EH (cell line): ENCODE measurements at regions not wholly inside any gene's neighbourhood (a gene's known extent, or its start where the extent isn't known, plus 50 kb on each side); places are given as distances from the start of the nearest gene placed in this dataset.
"Not testable (repeated sequence)": the region's sequence is repeated elsewhere in the genome, so short reads cannot be mapped to it uniquely, and the experiment has no call there.

Experiments
- DNase-seq: peaks from one replicate; pipeline ENCODE4 v3.0.0-alpha.2; 2015; ENCODE audit warnings: low read depth

DNA sequence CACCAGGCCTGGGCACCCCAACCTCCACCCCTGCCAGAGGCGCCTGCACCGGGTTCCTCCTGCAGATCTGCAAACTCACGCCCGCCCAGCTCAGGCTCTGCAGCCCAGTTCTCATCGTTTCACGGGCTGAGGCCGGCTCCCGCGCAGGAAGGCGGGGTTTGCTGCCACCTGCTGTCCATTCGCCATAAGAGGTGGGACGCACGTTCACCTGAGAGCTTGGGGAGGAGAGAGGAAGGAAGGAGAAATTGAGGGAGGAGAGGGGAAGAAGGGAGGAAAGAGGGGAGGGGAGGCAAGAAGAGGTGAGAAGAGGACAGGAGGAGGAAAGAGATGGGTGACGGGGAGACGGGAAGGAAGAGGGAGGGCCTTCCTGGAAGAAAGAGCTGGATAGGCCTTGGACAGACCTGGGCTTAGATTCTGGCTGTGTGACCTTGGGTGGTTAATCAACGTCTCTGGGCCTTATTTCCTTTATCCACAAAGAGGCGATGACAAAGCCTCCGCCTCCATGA, 114.5 kb downstream of the ADRA2C start:
- DNase-seq = peak; percentile 62

GRCh38 chr4:3882316-3882885, 116.2 kb downstream of the ADRA2C start:
- DNase-seq = peak; percentile 40

DNA sequence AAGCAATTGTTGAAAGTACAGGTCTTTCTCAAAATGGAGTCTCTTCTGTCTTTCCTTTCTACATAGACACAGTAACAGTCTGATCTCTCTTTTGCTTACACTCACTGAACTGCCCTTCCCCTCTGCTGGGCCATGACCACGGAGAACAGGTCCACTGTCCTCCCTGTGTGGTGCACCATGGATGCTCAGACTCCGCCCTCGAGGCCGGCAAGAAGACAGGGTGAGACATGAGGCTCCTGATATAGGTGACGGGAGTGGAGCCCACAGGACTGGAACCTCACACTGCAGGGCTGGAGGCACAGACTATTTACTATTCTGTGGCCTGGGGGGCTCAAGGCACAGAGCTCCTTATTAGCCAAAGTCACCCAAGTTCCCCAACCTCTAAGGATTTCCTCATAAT, 118.1 kb downstream of the ADRA2C start:
- not testable (repeated sequence) for DNase-seq

DNA sequence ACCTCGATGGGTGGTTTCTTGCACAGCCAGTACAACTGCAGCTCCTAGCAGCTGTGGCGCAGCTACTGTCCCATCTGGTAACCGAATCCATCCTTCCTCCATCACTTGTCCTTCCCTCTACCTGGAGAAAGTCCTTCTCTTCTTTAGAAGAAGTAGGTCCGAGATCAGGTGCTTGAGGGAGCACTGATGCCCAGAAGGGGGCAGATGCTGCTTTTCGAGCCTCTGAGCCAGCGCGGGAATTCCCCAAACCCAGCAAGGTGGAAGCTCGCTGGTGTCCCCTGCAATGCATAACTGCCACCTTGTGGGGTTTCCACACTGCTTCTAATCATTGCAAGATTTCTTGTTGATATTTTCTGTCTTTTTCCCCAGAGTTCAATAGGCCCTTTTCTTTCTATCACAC, 127.4 kb downstream of the ADRA2C start:
- not testable (repeated sequence) for DNase-seq

- DNase-seq = peak; percentile 78
Observed at GRCh38 chr4:3894086-3894959, 128.1 kb downstream of the ADRA2C start.

- DNase-seq = no peak
Observed at GRCh38 chr4:3896441-3896840, 130.3 kb downstream of the ADRA2C start.

DNA sequence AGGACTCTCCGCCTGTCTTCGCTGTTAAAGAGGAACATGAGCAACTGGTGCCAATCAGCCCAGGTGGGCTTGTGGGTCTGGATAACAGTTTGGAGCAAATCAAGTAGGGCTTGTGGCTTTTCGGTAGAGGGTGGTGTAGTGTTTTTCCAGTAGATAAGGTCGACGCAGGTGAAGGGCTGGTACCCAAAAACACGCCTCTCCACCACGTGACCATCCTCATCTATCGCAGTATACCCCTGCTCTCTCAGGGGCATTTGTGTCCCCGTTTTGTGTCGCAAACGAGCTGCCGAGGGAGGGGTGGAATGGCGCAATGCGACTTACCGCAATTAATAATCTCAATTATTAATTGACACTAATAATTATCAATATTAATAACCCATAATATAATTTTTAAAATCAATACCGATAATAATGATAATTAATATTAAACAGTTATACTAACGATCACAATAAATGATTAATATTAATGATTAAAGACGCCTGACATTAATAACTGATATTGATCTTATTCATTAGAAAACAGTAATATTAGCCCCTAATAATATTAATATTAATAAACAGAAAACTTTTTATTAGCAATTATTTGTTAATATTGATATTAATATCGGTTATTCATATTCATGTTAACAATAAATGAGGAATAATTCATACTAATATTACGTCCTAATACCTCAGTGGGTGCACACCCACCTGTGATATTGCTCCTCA, 130.8 kb downstream of the ADRA2C start:
- not testable (repeated sequence) for DNase-seq

- no peak for DNase-seq
Observed at GRCh38 chr4:3898098-3898497, 131.9 kb downstream of the ADRA2C start.

- DNase-seq = not testable (repeated sequence)
Observed at GRCh38 chr4:3898928-3899327, 132.7 kb downstream of the ADRA2C start.

DNA sequence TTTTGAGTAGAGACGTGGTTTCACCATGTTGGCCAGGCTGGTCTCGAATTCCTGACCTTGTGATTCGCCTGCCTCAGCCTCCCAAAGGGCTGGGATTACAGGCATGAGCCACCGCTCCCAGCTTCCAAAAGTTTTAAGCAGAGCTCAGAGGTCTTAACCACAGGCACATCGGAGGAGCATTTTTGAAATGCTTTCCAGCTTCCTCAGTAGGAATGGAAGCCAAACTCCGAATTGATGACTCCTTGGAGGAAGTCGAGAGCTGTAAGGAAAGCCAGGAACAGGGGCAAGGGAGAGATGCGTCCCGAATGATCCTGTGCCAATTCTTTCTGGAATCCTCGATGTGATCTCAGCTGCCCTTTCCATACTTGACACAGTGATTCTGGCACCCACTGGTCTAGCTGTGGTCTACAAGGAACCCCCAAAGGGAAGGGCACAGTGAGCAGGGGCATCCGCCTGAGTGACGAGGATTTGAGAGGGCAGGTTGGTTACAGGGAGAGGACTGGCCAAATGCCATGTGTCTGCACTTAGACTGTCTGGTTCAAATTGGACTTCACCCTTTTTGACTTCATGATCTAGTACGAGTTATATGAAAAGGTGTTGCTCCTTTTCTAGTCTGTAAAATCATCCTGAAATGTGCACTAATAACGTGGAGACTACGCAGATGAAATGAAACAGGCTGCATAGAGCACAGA, 138.2 kb downstream of the ADRA2C start:
- peak; percentile 70 for DNase-seq

- not testable (repeated sequence) for DNase-seq
Observed at GRCh38 chr4:3909616-3910015, 143.4 kb downstream of the ADRA2C start.

GRCh38 chr4:3910161-3910950, 144.2 kb downstream of the ADRA2C start:
- DNase-seq = not testable (repeated sequence)

DNA sequence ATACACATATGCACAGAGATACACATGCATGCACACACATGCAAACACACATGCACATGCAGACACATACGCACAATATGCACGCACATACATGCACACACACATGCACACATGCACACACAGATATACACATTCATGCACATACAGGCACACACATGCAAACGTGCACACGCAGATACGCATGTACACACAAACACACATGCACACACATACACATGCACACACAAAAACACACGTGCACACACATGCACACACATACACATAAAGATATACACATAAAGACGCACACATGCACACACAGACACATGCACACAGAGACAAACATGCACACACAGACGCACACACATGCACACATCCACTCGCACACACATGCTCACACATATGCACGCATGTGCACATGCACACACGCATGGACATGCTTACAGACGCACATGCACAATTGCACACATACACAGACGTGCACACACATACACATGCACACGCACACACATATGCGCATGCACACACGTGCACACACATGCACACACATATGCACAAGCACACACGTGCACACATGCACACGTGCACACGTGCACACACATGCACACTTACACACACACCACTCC, 145.2 kb downstream of the ADRA2C start:
- no peak for DNase-seq

DNA sequence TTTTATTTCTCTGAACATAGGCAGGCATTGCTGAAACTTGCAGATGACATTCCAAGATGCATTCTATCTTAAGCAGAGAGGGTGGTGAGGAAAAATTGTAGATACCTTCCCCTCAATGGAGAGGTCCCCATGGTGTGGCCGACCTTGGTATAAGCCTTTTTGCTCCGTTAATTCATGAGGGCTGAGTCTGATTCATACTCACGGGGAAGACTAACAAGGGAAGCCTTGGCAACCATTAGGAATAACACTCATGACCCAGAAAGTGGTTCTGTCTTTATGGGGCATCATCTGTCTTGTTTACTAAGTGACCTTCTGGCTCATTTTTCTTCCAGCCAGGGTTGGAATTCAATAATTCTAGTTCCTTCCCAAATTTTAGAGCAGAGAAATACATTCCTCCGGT, 148.3 kb downstream of the ADRA2C start:
- DNase-seq = peak; percentile 5

- DNase-seq = peak; percentile 75
Observed at GRCh38 chr4:3919509-3919908, 153.3 kb downstream of the ADRA2C start.

DNA sequence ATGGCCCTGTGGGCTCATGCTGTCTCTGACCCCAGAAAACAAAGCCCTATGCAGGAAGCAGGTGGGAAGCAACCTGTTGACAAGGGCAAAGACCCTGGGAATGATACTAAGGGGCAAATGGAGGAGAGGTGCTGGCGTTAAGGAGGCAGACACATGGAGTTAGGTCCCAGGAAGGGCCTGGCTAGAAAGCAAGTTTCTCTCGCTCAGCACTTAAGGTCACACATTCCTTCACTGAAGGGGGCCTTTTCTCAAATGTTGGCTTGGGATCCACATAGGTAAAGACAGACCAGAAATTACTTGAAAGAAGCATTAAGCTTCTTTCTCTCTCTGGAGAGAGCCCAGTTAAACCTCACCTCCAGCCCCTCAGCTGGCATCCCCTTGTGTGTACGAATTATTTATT, 155.7 kb downstream of the ADRA2C start:
- not testable (repeated sequence) for DNase-seq

GRCh38 chr4:3925841-3926240, 159.7 kb downstream of the ADRA2C start:
- not testable (repeated sequence) for DNase-seq

DNA sequence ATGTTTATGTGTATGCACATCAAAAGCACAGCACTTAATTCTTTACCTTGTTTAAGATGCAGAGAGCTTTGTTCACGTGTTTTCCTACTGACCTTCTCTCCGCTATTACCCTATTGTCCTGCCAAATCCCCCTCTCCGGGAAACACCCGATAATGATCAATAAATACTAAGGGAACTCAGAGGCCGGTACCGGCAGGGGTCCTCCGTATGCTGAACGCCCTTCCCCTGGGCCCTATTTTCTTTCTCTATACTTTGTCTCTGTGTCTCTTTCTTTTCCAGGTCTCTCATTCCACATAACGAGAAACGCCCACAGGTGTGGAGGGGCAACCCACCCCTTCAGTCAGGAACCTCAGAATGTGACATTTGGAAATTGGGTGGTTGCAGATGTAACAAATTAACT, 160.1 kb downstream of the ADRA2C start:
- DNase-seq = not testable (repeated sequence)

DNA sequence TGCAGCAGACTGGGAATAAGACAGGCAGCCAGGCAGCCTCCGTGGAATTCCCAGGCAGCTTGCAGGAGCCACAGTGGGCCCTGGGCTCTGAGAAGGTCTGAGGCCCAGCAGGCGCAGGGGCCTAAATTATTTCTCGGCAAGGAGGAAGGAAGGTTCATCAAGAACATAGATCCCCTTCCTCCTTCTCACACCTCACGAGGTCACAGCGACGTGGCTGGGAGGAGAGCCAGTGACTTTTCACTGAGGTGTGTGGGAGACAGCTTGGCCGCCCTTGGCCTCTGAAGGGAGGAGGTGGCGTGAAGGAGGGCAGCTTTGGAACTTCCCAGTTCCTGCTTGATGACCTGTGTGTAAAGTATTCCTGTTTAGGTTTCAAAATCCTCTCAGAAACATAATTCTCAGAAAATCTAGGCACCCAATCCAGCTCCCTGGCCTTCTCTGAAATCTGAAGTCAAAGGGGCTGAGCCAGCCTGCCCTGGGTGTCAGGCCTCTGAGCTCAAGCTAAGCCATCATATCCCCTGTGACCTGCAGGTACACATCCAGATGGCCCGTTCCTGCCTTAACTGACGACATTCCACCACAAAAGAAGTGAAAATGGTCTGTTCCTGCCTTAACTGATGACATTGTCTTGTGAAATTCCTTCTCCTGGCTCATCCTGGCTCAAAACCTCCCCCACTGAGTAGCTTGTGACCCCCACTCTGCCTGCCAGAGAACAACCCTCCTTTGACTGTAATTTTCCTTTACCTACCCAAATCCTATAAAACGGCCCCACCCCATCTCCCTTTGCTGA, 161.0 kb downstream of the ADRA2C start:
- not testable (repeated sequence) for DNase-seq

GRCh38 chr4:3929431-3929830, 163.2 kb downstream of the ADRA2C start:
- DNase-seq = not testable (repeated sequence)
